Hematopoietic multipotent progenitor cell (in vitro differentiated cells): ENCODE measurements at regions not wholly inside any gene's neighbourhood (a gene's known extent, or its start where the extent isn't known, plus 50 kb on each side); places are given as distances from the start of the nearest gene placed in this dataset.
"Not testable (repeated sequence)": the region's sequence is repeated elsewhere in the genome, so short reads cannot be mapped to it uniquely, and the experiment has no call there.

ENCODE experiments used
- DNase-seq, 3 donors: peaks; one replicate each; pipeline ENCODE4 v3.0.0-alpha.2; 2011 to 2015; ENCODE audit warnings: low read depth in 2 of 3, low spot score in 2 of 3

- DNase-seq: no peak
Observed at GRCh38 chr5:96177303-96177869, 215.7 kb upstream of the ELL2 start.

GRCh38 chr5:96176022-96176421 is 214.4 kb upstream of the ELL2 start:
- DNase-seq: no peak

GRCh38 chr5:96175090-96175489 is 213.4 kb upstream of the ELL2 start:
- peak in 2 of 3 donors; percentile 11 to 47 for DNase-seq

GRCh38 chr5:96173366-96173765 is 211.7 kb upstream of the ELL2 start:
- no peak for DNase-seq

- no peak for DNase-seq
Observed at GRCh38 chr5:96172436-96172835, 210.8 kb upstream of the ELL2 start.

GRCh38 chr5:96171973-96172372 is 210.3 kb upstream of the ELL2 start:
- DNase-seq: not testable (repeated sequence)

GRCh38 chr5:96170481-96171125 is 209.0 kb upstream of the ELL2 start:
- not testable (repeated sequence) for DNase-seq

GRCh38 chr5:96168833-96169232 is 207.2 kb upstream of the ELL2 start:
- DNase-seq: not testable (repeated sequence)

GRCh38 chr5:96159043-96159442 is 197.4 kb upstream of the ELL2 start:
- DNase-seq: no peak

GRCh38 chr5:96157841-96158291 is 196.2 kb upstream of the ELL2 start:
- no peak for DNase-seq

- no peak for DNase-seq
Observed at GRCh38 chr5:96157077-96157780, 195.6 kb upstream of the ELL2 start.

GRCh38 chr5:96155147-96155546 is 193.5 kb upstream of the ELL2 start:
- no peak for DNase-seq

- peak in 1 of 3 donors; percentile 12 for DNase-seq
Observed at GRCh38 chr5:96151891-96152290, 190.2 kb upstream of the ELL2 start.

GRCh38 chr5:96150007-96150406 is 188.4 kb upstream of the ELL2 start:
- no peak for DNase-seq

- DNase-seq: no peak
Observed at GRCh38 chr5:96149546-96149945, 187.9 kb upstream of the ELL2 start.

GRCh38 chr5:96149021-96149420 is 187.4 kb upstream of the ELL2 start:
- no peak for DNase-seq

GRCh38 chr5:96148376-96148775 is 186.7 kb upstream of the ELL2 start:
- no peak for DNase-seq

GRCh38 chr5:96147866-96148265 is 186.2 kb upstream of the ELL2 start:
- DNase-seq: no peak

GRCh38 chr5:96146675-96147074 is 185.0 kb upstream of the ELL2 start:
- peak in 2 of 3 donors; percentile 76 to 91 for DNase-seq

- no peak for DNase-seq
Observed at GRCh38 chr5:96144289-96144688, 182.6 kb upstream of the ELL2 start.

- DNase-seq: no peak
Observed at GRCh38 chr5:96143450-96143849, 181.8 kb upstream of the ELL2 start.
